Chondrocyte (in vitro differentiated cells): ENCODE measurements at regions not wholly inside any gene's neighbourhood (a gene's known extent, or its start where the extent isn't known, plus 50 kb on each side); places are given as distances from the start of the nearest gene placed in this dataset.

Experiments
- DNase-seq: peaks from one replicate; pipeline ENCODE4 v3.0.0; 2021; ENCODE audit warnings: mixed read lengths, low spot score
- H3K27ac Mint-ChIP-seq: one replicate; pipeline ENCODE4 v1.8.0; 2021; ENCODE audit warnings: mild to moderate bottlenecking, moderate library complexity, mixed read lengths; ENCODE audit not compliant: unreplicated experiment
- H3K27me3 Mint-ChIP-seq: 2 replicates; pipeline ENCODE4 v1.8.0; 2021; ENCODE audit warnings: low read depth, mixed read lengths
- H3K36me3 Mint-ChIP-seq: 2 replicates; pipeline ENCODE4 v1.8.0; 2021; ENCODE audit warnings: low read depth, mixed read lengths
- H3K4me1 Mint-ChIP-seq: 2 replicates; pipeline ENCODE4 v1.8.0; 2021; ENCODE audit warnings: low read depth, mild to moderate bottlenecking, mixed read lengths
- H3K4me3 Mint-ChIP-seq: one replicate; pipeline ENCODE4 v1.8.0; 2021; ENCODE audit warnings: mild to moderate bottlenecking, moderate library complexity, mixed read lengths; ENCODE audit not compliant: unreplicated experiment
- H3K9me3 Mint-ChIP-seq: 2 replicates; pipeline ENCODE4 v1.8.0; 2021; ENCODE audit warnings: low read depth, mixed read lengths
- TF ChIP-seq, protein P1 (sequence below): fragments of 200-600 bp; sonication (generic); IDR thresholded peaks from 2 replicates; pipeline ENCODE4 v1.5.0; 2021; ENCODE audit warnings: antibody characterized with exemption, mild to moderate bottlenecking, moderate library complexity

- Mint-ChIP-seq H3K27ac (peak overlapping the region; percentile 23), H3K4me1 (peaks cover 18% of the 10 kb centered on the region), H3K36me3 (no peaks in the 10 kb centered on the region), H3K27me3 (no peaks in the 10 kb centered on the region), H3K4me3 (no peak overlapping the region), H3K9me3 (peaks cover 6% of the 10 kb centered on the region)
- DNase-seq = no peak
- TF ChIP-seq, protein P1, sequence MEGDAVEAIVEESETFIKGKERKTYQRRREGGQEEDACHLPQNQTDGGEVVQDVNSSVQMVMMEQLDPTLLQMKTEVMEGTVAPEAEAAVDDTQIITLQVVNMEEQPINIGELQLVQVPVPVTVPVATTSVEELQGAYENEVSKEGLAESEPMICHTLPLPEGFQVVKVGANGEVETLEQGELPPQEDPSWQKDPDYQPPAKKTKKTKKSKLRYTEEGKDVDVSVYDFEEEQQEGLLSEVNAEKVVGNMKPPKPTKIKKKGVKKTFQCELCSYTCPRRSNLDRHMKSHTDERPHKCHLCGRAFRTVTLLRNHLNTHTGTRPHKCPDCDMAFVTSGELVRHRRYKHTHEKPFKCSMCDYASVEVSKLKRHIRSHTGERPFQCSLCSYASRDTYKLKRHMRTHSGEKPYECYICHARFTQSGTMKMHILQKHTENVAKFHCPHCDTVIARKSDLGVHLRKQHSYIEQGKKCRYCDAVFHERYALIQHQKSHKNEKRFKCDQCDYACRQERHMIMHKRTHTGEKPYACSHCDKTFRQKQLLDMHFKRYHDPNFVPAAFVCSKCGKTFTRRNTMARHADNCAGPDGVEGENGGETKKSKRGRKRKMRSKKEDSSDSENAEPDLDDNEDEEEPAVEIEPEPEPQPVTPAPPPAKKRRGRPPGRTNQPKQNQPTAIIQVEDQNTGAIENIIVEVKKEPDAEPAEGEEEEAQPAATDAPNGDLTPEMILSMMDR = no peak
These were observed 104.6 kb upstream of the MXRA5 start for GRCh38 chrX:3450881-3451570.

DNA sequence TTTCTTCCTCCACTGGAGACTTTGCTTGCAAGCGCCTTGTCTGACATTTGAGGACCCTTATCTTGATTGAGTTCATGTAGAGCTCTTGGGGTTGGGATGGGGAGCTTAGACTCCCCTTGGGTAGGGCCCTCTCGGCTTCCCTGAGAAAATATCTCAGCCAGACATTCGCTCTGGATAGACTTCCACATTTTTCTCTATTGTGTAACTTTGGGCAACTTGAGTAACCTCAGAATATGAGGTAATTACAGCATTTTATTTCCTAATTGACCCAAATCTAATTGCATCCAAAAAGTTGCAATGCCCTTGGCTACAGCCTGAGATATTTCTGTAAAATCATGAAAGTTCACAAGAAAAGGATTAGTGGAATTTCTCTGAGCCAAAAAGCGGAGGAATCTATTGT lies 102.8 kb upstream of the MXRA5 start:
- Mint-ChIP-seq H3K27ac (no peak overlapping the region), H3K27me3 (no peaks in the 10 kb centered on the region), H3K4me1 (peaks cover 18% of the 10 kb centered on the region), H3K36me3 (no peaks in the 10 kb centered on the region), H3K9me3 (peaks cover 1% of the 10 kb centered on the region), H3K4me3 (no peak overlapping the region)
- no peak for DNase-seq
- TF ChIP-seq, protein P1 = no peak

DNA sequence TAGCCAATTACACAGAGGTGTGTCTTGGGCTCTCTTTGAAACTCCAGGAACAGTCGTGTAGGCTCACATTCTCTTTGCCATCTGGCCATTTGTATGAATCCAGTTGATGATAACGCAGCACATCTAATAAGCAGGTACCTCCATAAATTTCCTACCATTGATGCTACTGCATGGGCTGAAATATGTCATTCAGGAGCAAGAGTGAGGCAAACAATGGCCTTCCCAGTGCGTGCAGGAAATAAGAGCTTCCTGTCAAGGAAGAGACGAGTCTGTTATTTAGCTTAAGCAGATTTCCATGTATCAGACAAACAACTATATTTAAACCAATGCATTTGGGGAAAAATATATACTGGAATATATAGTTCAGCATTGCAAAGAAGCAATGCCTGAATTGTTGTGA lies 102.1 kb upstream of the MXRA5 start:
- H3K27me3 Mint-ChIP-seq = no peaks in the 10 kb centered on the region
- TF ChIP-seq, protein P1 = no peak
- no peaks in the 10 kb centered on the region for H3K9me3 Mint-ChIP-seq
- H3K36me3 Mint-ChIP-seq = no peaks in the 10 kb centered on the region
- H3K4me3 Mint-ChIP-seq = no peak overlapping the region
- DNase-seq = no peak
- no peak overlapping the region for H3K27ac Mint-ChIP-seq
- H3K4me1 Mint-ChIP-seq = peaks cover 18% of the 10 kb centered on the region

DNA sequence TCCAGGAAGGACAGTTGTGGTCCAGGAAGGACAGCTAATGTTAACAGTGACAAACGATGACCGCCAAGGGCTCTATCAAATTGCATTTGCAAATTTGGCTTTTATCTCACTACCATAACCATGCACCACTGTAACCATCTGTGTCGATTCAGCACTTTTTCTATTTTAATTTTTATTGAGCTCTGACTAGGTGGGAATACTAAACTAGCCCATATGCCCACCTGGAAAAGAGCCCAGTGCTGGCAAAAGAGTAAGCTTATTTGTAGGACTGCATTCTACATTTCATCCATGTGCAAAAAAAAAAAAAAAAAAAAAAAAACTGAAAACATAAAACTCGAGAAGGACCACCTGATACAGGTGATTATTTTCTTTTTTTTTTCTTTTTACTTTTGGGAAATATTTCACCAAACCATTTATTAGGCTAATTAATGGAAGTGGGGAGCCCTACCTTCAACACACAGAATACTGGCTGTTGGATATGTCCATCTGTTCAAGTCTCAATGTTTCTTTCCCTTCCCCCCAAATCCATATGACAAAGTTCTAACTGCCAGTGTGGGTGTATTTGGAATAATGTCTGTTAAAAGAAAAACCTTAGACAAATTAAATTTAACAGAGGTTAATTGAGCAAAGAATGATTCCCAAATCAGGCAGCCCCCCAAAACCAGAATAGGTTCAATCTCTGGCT lies 99.5 kb upstream of the MXRA5 start:
- TF ChIP-seq, protein P1 = no peak
- no peak for DNase-seq
- peaks cover 3% of the 10 kb centered on the region for H3K9me3 Mint-ChIP-seq
- peaks cover 9% of the 10 kb centered on the region for H3K4me1 Mint-ChIP-seq
- H3K27me3 Mint-ChIP-seq = no peaks in the 10 kb centered on the region
- no peak overlapping the region for H3K27ac Mint-ChIP-seq
- H3K36me3 Mint-ChIP-seq = no peaks in the 10 kb centered on the region
- H3K4me3 Mint-ChIP-seq = no peak overlapping the region

GRCh38 chrX:3443184-3443583 lies 96.7 kb upstream of the MXRA5 start:
- H3K27me3 Mint-ChIP-seq = peaks cover 5% of the 10 kb centered on the region
- H3K27ac Mint-ChIP-seq = no peak overlapping the region
- DNase-seq = no peak
- no peak overlapping the region for H3K4me3 Mint-ChIP-seq
- TF ChIP-seq, protein P1 = no peak
- H3K4me1 Mint-ChIP-seq = no peaks in the 10 kb centered on the region
- peaks cover 5% of the 10 kb centered on the region for H3K36me3 Mint-ChIP-seq
- peaks cover 11% of the 10 kb centered on the region for H3K9me3 Mint-ChIP-seq
